ENCODE measurements at regions not wholly inside any gene's neighbourhood (a gene's known extent, or its start where the extent isn't known, plus 50 kb on each side); places are given as distances from the start of the nearest gene placed in this dataset.

- TF ChIP-seq ZFP30 (CRISPR knock-in tag; IDR thresholded peaks at IDR 0.05) (no peak), TOX (CRISPR knock-in tag; IDR thresholded peaks at IDR 0.05; ENCODE audit: borderline replicate concordance) (no peak), OSR1 (CRISPR knock-in tag; IDR thresholded peaks at IDR 0.05) (no peak), CSDC2 (CRISPR knock-in tag; IDR thresholded peaks at IDR 0.05) (no peak), GLIS3 (CRISPR knock-in tag; IDR thresholded peaks at IDR 0.05) (no peak), ISL1 (CRISPR knock-in tag; IDR thresholded peaks at IDR 0.05) (no peak), POU6F1 (CRISPR knock-in tag; IDR thresholded peaks at IDR 0.05; ENCODE audit: borderline replicate concordance, low read depth) (no peak), RARB (CRISPR knock-in tag; IDR thresholded peaks at IDR 0.05) (no peak), ESRRG (CRISPR knock-in tag; IDR thresholded peaks at IDR 0.05) (no peak), ZNF565 (CRISPR knock-in tag; conservative IDR thresholded peaks at IDR 0.05; ENCODE audit: low read depth) (no peak), CREB5 (CRISPR knock-in tag; IDR thresholded peaks at IDR 0.05; ENCODE audit: low read depth) (no peak), TCF4 (CRISPR knock-in tag; IDR thresholded peaks at IDR 0.05; ENCODE audit: borderline replicate concordance) (no peak), TSHZ2 (CRISPR knock-in tag; IDR thresholded peaks at IDR 0.05) (no peak), ZFP3 (CRISPR knock-in tag; IDR thresholded peaks at IDR 0.05) (no peak), PATZ1 (CRISPR knock-in tag; IDR thresholded peaks at IDR 0.05; ENCODE audit: borderline replicate concordance) (no peak), BACH2 (CRISPR knock-in tag; IDR thresholded peaks at IDR 0.05; ENCODE audit: borderline replicate concordance) (no peak), ZNF70 (CRISPR knock-in tag; IDR thresholded peaks at IDR 0.05) (no peak), ZC3H10 (CRISPR knock-in tag; IDR thresholded peaks at IDR 0.05) (no peak)
- no peak for ATAC-seq
These were observed 72.3 kb downstream of the KLF6 start for GRCh38 chr10:3712707-3713106.

GRCh38 chr10:3711918-3712317 lies 73.1 kb downstream of the KLF6 start:
- no peak for TF ChIP-seq TOX (CRISPR knock-in tag; IDR thresholded peaks at IDR 0.05; ENCODE audit: borderline replicate concordance)
- TF ChIP-seq ZFP30 (CRISPR knock-in tag; IDR thresholded peaks at IDR 0.05): no peak
- TF ChIP-seq PATZ1 (CRISPR knock-in tag; IDR thresholded peaks at IDR 0.05; ENCODE audit: borderline replicate concordance): no peak
- TF ChIP-seq TSHZ2 (CRISPR knock-in tag; IDR thresholded peaks at IDR 0.05): no peak
- TF ChIP-seq ZNF70 (CRISPR knock-in tag; IDR thresholded peaks at IDR 0.05): no peak
- no peak for TF ChIP-seq CSDC2 (CRISPR knock-in tag; IDR thresholded peaks at IDR 0.05)
- no peak for TF ChIP-seq TCF4 (CRISPR knock-in tag; IDR thresholded peaks at IDR 0.05; ENCODE audit: borderline replicate concordance)
- no peak for TF ChIP-seq ESRRG (CRISPR knock-in tag; IDR thresholded peaks at IDR 0.05)
- TF ChIP-seq GLIS3 (CRISPR knock-in tag; IDR thresholded peaks at IDR 0.05): no peak
- TF ChIP-seq RARB (CRISPR knock-in tag; IDR thresholded peaks at IDR 0.05): no peak
- no peak for TF ChIP-seq ISL1 (CRISPR knock-in tag; IDR thresholded peaks at IDR 0.05)
- no peak for TF ChIP-seq POU6F1 (CRISPR knock-in tag; IDR thresholded peaks at IDR 0.05; ENCODE audit: borderline replicate concordance, low read depth)
- TF ChIP-seq ZC3H10 (CRISPR knock-in tag; IDR thresholded peaks at IDR 0.05): no peak
- TF ChIP-seq ZFP3 (CRISPR knock-in tag; IDR thresholded peaks at IDR 0.05): no peak
- no peak for ATAC-seq
